ENCODE measurements at regions not wholly inside any gene's neighbourhood (a gene's known extent, or its start where the extent isn't known, plus 50 kb on each side); places are given as distances from the start of the nearest gene placed in this dataset.

DNA sequence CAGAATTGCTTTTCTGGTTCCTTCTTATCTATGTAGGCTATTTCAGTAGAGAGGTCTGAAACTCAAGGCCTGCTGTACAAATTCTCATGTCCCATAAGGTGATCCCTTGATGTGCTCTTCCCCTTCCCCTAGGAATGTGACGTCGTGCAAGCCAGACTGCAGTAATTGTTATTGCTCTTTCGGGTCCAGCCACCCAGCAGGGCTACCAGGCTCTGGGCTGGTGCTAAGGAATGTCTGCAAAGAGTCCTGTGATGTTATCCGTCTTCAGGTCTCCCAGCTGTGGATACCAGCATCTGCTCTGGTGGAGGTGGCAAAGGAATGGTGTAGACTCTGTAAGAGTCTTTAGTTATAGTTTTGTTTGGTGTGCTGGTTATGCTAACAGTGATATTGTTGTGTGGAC lies 378.7 kb downstream of the C4orf33 start:
- peaks cover 0 to 10% (median 0%) of the 10 kb centered on the region in 4 donors for H3K9me3 ChIP-seq
- H3K36me3 ChIP-seq, result no peaks in the 10 kb centered on the region
- no peak for DNase-seq (ENCODE audit: extremely low spot score)
- no peaks in the 10 kb centered on the region for H3K4me1 ChIP-seq
- intact Hi-C loops (cut with DNase I), result no loop called here
- H3K27me3 ChIP-seq, result no peaks in the 10 kb centered on the region
- no peak overlapping the region for H3K27ac ChIP-seq (replicated peaks in 1 of 4)
- no peak overlapping the region for H3K4me3 ChIP-seq
- WGBS, result 77% methylated on average over 4 of the region's 4 CpGs
- TF ChIP-seq, protein P1, sequence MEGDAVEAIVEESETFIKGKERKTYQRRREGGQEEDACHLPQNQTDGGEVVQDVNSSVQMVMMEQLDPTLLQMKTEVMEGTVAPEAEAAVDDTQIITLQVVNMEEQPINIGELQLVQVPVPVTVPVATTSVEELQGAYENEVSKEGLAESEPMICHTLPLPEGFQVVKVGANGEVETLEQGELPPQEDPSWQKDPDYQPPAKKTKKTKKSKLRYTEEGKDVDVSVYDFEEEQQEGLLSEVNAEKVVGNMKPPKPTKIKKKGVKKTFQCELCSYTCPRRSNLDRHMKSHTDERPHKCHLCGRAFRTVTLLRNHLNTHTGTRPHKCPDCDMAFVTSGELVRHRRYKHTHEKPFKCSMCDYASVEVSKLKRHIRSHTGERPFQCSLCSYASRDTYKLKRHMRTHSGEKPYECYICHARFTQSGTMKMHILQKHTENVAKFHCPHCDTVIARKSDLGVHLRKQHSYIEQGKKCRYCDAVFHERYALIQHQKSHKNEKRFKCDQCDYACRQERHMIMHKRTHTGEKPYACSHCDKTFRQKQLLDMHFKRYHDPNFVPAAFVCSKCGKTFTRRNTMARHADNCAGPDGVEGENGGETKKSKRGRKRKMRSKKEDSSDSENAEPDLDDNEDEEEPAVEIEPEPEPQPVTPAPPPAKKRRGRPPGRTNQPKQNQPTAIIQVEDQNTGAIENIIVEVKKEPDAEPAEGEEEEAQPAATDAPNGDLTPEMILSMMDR (IDR thresholded peaks at IDR 0.05), result no peak
- no peak for TF ChIP-seq POLR2AphosphoS5 (IDR thresholded peaks at IDR 0.05)
- TF ChIP-seq EP300 (IDR thresholded peaks at IDR 0.05), result no peak
- TF ChIP-seq POLR2A (IDR thresholded peaks at IDR 0.05; ENCODE audit: low read depth), result no peak

DNA sequence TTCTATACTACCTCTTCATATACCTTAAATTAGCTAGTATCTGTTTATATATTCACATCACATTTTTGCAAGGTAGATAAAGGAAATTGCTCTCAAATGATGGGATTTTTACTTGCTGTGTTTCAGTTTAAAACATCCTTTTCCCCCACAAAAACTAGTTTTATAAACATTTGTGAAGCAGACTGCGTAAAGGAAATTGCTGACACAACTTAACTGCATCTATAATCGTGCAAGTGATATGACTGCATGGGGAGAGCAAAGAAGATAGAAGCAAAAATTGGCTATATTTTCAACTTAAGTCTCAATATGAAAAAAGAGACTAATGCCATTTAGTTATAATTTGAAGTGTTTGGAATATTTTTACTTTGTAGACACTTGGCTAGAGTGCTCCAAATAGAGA lies 385.2 kb downstream of the C4orf33 start:
- WGBS, result 85% methylated on average over 2 of the region's 2 CpGs
- Histone ChIP-seq H3K4me1 (no peaks in the 10 kb centered on the region), H3K9me3 (no peaks in the 10 kb centered on the region), H3K27me3 (no peaks in the 10 kb centered on the region), H3K27ac (replicated peaks in 1 of 4) (no peak overlapping the region), H3K36me3 (no peaks in the 10 kb centered on the region), H3K4me3 (no peak overlapping the region)
- no peak for DNase-seq (ENCODE audit: extremely low spot score)
- intact Hi-C loops (cut with DNase I), result no loop called here
- TF ChIP-seq, protein P1 (IDR thresholded peaks at IDR 0.05), result no peak
- TF ChIP-seq EP300 (IDR thresholded peaks at IDR 0.05), result no peak
- TF ChIP-seq POLR2A (IDR thresholded peaks at IDR 0.05; ENCODE audit: low read depth), result no peak
- no peak for TF ChIP-seq POLR2AphosphoS5 (IDR thresholded peaks at IDR 0.05)

GRCh38 chr4:129488427-129488826 lies 392.5 kb downstream of the C4orf33 start:
- no peaks in the 10 kb centered on the region for H3K9me3 ChIP-seq
- no peak overlapping the region for H3K4me3 ChIP-seq
- H3K36me3 ChIP-seq, result no peaks in the 10 kb centered on the region
- no peak for DNase-seq (ENCODE audit: extremely low spot score)
- H3K27ac ChIP-seq (replicated peaks in 1 of 4), result no peak overlapping the region
- H3K4me1 ChIP-seq, result no peaks in the 10 kb centered on the region
- TF ChIP-seq EP300 (IDR thresholded peaks at IDR 0.05) (no peak), POLR2AphosphoS5 (IDR thresholded peaks at IDR 0.05) (no peak), POLR2A (IDR thresholded peaks at IDR 0.05; ENCODE audit: low read depth) (no peak)
- TF ChIP-seq, protein P1 (IDR thresholded peaks at IDR 0.05), result no peak
- intact Hi-C loops (cut with DNase I), result no loop called here
- 90% methylated on average over 1 of the region's 1 CpG for WGBS
- no peaks in the 10 kb centered on the region for H3K27me3 ChIP-seq

DNA sequence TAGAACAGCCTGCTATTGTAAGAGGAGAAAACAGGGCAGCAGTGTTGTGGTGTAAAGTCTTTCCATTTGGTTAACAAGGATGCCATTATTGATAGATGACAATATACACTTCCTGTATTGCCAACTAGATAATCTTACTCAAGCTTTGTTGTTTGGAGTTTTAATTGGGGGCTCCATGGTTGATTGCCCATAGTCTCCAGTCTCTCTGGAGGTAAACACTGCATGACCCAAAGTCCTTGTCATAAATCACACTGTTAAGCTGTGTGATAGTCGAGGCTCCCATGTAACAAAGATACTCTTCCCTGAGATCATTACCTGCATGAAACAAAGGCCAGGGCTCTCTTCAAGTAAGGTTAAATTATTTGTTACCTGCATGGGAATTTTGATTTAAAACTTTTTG lies 394.6 kb downstream of the C4orf33 start:
- TF ChIP-seq POLR2A (IDR thresholded peaks at IDR 0.05; ENCODE audit: low read depth), result no peak
- DNase-seq (ENCODE audit: extremely low spot score), result no peak
- intact Hi-C loops (cut with DNase I), result no loop called here
- H3K4me3 ChIP-seq, result no peak overlapping the region
- no peaks in the 10 kb centered on the region for H3K4me1 ChIP-seq
- 79% methylated on average over 1 of the region's 1 CpG for WGBS
- no peak overlapping the region for H3K27ac ChIP-seq (replicated peaks in 1 of 4)
- H3K27me3 ChIP-seq, result no peaks in the 10 kb centered on the region
- no peaks in the 10 kb centered on the region for H3K9me3 ChIP-seq
- no peaks in the 10 kb centered on the region for H3K36me3 ChIP-seq

- intact Hi-C loops (cut with DNase I), result no loop called here
- Histone ChIP-seq H3K27me3 (no peaks in the 10 kb centered on the region), H3K27ac (replicated peaks in 1 of 4) (no peak overlapping the region), H3K4me1 (no peaks in the 10 kb centered on the region), H3K36me3 (no peaks in the 10 kb centered on the region), H3K4me3 (no peak overlapping the region), H3K9me3 (no peaks in the 10 kb centered on the region)
- DNase-seq (ENCODE audit: extremely low spot score), result no peak
- WGBS, result 86% methylated on average over 1 of the region's 1 CpG
- TF ChIP-seq POLR2A (IDR thresholded peaks at IDR 0.05; ENCODE audit: low read depth), result no peak
- no peak for TF ChIP-seq EP300 (IDR thresholded peaks at IDR 0.05)
- TF ChIP-seq, protein P1 (IDR thresholded peaks at IDR 0.05), result no peak
- TF ChIP-seq POLR2AphosphoS5 (IDR thresholded peaks at IDR 0.05), result no peak
These were observed 402.7 kb downstream of the C4orf33 start for GRCh38 chr4:129498626-129499025.
